ENCODE measurements at regions not wholly inside any gene's neighbourhood (a gene's known extent, or its start where the extent isn't known, plus 50 kb on each side); places are given as distances from the start of the nearest gene placed in this dataset.

- DNase-seq (ENCODE audit: low read depth in 4 of 4, low spot score in 3 of 4): no peak
Measured at GRCh38 chr20:24277196-24277595, 192.2 kb upstream of the SYNDIG1 start.

- DNase-seq (ENCODE audit: low read depth in 4 of 4, low spot score in 3 of 4): no peak
Measured at GRCh38 chr20:24275946-24276705, 193.3 kb upstream of the SYNDIG1 start.

GRCh38 chr20:24273251-24273650 is 196.2 kb upstream of the SYNDIG1 start:
- no peak for DNase-seq (ENCODE audit: low read depth in 4 of 4, low spot score in 3 of 4)

- no peak for DNase-seq (ENCODE audit: low read depth in 4 of 4, low spot score in 3 of 4)
Measured at GRCh38 chr20:24261351-24261750, 208.1 kb upstream of the SYNDIG1 start.

- no peak for DNase-seq (ENCODE audit: low read depth in 4 of 4, low spot score in 3 of 4)
Measured at GRCh38 chr20:24257171-24257570, 212.3 kb upstream of the SYNDIG1 start.

GRCh38 chr20:24256307-24256706 is 213.1 kb upstream of the SYNDIG1 start:
- no peak for DNase-seq (ENCODE audit: low read depth in 4 of 4, low spot score in 3 of 4)

- no peak for DNase-seq (ENCODE audit: low read depth in 4 of 4, low spot score in 3 of 4)
Measured at GRCh38 chr20:24254480-24254879, 214.9 kb upstream of the SYNDIG1 start.

GRCh38 chr20:24253321-24253720 is 216.1 kb upstream of the SYNDIG1 start:
- no peak for DNase-seq (ENCODE audit: low read depth in 4 of 4, low spot score in 3 of 4)

GRCh38 chr20:24245094-24245493 is 224.3 kb upstream of the SYNDIG1 start:
- DNase-seq (ENCODE audit: low read depth in 4 of 4, low spot score in 3 of 4): no peak

- DNase-seq (ENCODE audit: low read depth in 4 of 4, low spot score in 3 of 4): no peak
Measured at GRCh38 chr20:24242763-24243162, 226.7 kb upstream of the SYNDIG1 start.

- DNase-seq (ENCODE audit: low read depth in 4 of 4, low spot score in 3 of 4): no peak
Measured at GRCh38 chr20:24241466-24241865, 228.0 kb upstream of the SYNDIG1 start.

GRCh38 chr20:24236963-24237362 is 232.5 kb upstream of the SYNDIG1 start:
- DNase-seq (ENCODE audit: low read depth in 4 of 4, low spot score in 3 of 4): no peak

GRCh38 chr20:24236201-24236600 is 233.2 kb upstream of the SYNDIG1 start:
- DNase-seq (ENCODE audit: low read depth in 4 of 4, low spot score in 3 of 4): no peak

- peak in 1 of 4 donors; percentile 3 for DNase-seq (ENCODE audit: low read depth in 4 of 4, low spot score in 3 of 4)
Measured at GRCh38 chr20:24235296-24236175, 233.9 kb upstream of the SYNDIG1 start.

GRCh38 chr20:24227600-24227999 is 239.0 kb upstream of the GGTLC1 start:
- no peak for DNase-seq (ENCODE audit: low read depth in 4 of 4, low spot score in 3 of 4)

GRCh38 chr20:24212494-24212893 is 223.9 kb upstream of the GGTLC1 start:
- no peak for DNase-seq (ENCODE audit: low read depth in 4 of 4, low spot score in 3 of 4)

GRCh38 chr20:24211972-24212371 is 223.4 kb upstream of the GGTLC1 start:
- DNase-seq (ENCODE audit: low read depth in 4 of 4, low spot score in 3 of 4): no peak

GRCh38 chr20:24210356-24210755 is 221.8 kb upstream of the GGTLC1 start:
- DNase-seq (ENCODE audit: low read depth in 4 of 4, low spot score in 3 of 4): no peak

- DNase-seq (ENCODE audit: low read depth in 4 of 4, low spot score in 3 of 4): no peak
Measured at GRCh38 chr20:24208652-24209051, 220.1 kb upstream of the GGTLC1 start.

GRCh38 chr20:24207803-24208300 is 219.3 kb upstream of the GGTLC1 start:
- DNase-seq (ENCODE audit: low read depth in 4 of 4, low spot score in 3 of 4): no peak

- no peak for DNase-seq (ENCODE audit: low read depth in 4 of 4, low spot score in 3 of 4)
Measured at GRCh38 chr20:24206995-24207394, 218.4 kb upstream of the GGTLC1 start.

Data from left renal pelvis (tissue), 4 donors.